SK-N-SH (cell line): ENCODE measurements at regions not wholly inside any gene's neighbourhood (a gene's known extent, or its start where the extent isn't known, plus 50 kb on each side); places are given as distances from the start of the nearest gene placed in this dataset.

Experiments
- CTCF ChIA-PET: fragments of 300-600, 350-600 bp; formaldehyde crosslinking; extraction: SDS; loops from one replicate; lab custom pipeline; 2021; lab: Yijun Ruan, JAX
- POLR2A ChIA-PET: fragments of 350-600 bp; sonication (Branson Sonifier 250); formaldehyde crosslinking; extraction: SDS; loops from one replicate; lab custom pipeline; 2020; ENCODE audit warnings: antibody characterized with exemption, inconsistent platforms; lab: Yijun Ruan, JAX
- DNase-seq: peaks from one replicate; pipeline ENCODE4 v3.0.0; 2012
- H2AFZ ChIP-seq: fragments of 200-600 bp; sonication (generic); 2 replicates; pipeline ENCODE4 v1.8.1; 2016; ENCODE audit warnings: antibody characterized with exemption, mild to moderate bottlenecking, low read depth
- H3F3A ChIP-seq: fragments of 200-600 bp; sonication (generic); replicated peaks from 2 replicates; pipeline ENCODE3; 2016; ENCODE audit warnings: antibody characterized with exemption, mild to moderate bottlenecking; ENCODE audit not compliant: insufficient read depth
- H3K27ac ChIP-seq, 2 experiments: fragments of 200-500 bp in 1 of 2; fragments of 200-600 bp in 1 of 2; sonication (Bioruptor generic) in 1 of 2; sonication (generic), shearing (Covaris generic) in 1 of 2; 2 replicates each; pipeline versions ENCODE4 v1.5.1 to v1.6.1; 2014 to 2016; ENCODE audit warnings: low read depth in 2 of 2, inconsistent platforms in 1 of 2, low read length in 1 of 2, mild to moderate bottlenecking in 1 of 2, mixed read lengths in 1 of 2
- H3K27me3 ChIP-seq: fragments of 200-600 bp; sonication (generic), shearing (Covaris generic); 2 replicates; pipeline ENCODE4 v1.6.1; 2016; ENCODE audit warnings: mixed run types; ENCODE audit not compliant: insufficient read depth
- H3K36me3 ChIP-seq, 2 experiments: fragments of 200-500 bp in 1 of 2; fragments of 200-600 bp in 1 of 2; sonication (Bioruptor generic) in 1 of 2; sonication (generic) in 1 of 2; replicated peaks in 1 of 2; 2 replicates each; pipeline versions ENCODE3 to v1.5.1; 2014 to 2016; ENCODE audit warnings: low read length in 1 of 2, mild to moderate bottlenecking in 1 of 2; ENCODE audit not compliant: insufficient read depth in 2 of 2, control insufficient read depth in 1 of 2
- H3K4me1 ChIP-seq, 2 experiments: fragments of 200-500 bp in 1 of 2; fragments of 200-600 bp in 1 of 2; sonication (Bioruptor generic) in 1 of 2; sonication (generic), shearing (Covaris generic) in 1 of 2; 2 replicates each; pipeline versions ENCODE4 v1.5.1 to v1.6.1; 2014 to 2016; ENCODE audit warnings: low read depth in 1 of 2, low read length in 1 of 2, mixed run types in 1 of 2; ENCODE audit not compliant: insufficient read depth in 2 of 2, control insufficient read depth in 1 of 2
- H3K4me2 ChIP-seq: fragments of 200-600 bp; sonication (generic), shearing (Covaris generic); 2 replicates; pipeline ENCODE4 v1.6.1; 2017; ENCODE audit warnings: mixed run types
- H3K4me3 ChIP-seq, 2 experiments: fragments of 200-500 bp in 1 of 2; fragments of 200-600 bp in 1 of 2; sonication (Bioruptor generic) in 1 of 2; sonication (generic), shearing (Covaris generic) in 1 of 2; 2 replicates each; pipeline versions ENCODE4 v1.5.1 to v1.8.1; 2014 to 2016; ENCODE audit warnings: low read depth in 2 of 2, inconsistent platforms in 1 of 2, low read length in 1 of 2, mild to moderate bottlenecking in 1 of 2, mixed read lengths in 1 of 2, moderate library complexity in 1 of 2
- H3K79me2 ChIP-seq: fragments of 200-600 bp; sonication (generic); 2 replicates; pipeline ENCODE4 v1.8.1; 2017; ENCODE audit warnings: mild to moderate bottlenecking; ENCODE audit not compliant: insufficient read depth
- H3K9ac ChIP-seq: fragments of 200-600 bp; sonication (generic); 2 replicates; pipeline ENCODE4 v1.6.1; 2017; ENCODE audit warnings: mixed run types
- H3K9me2 ChIP-seq: fragments of 200-600 bp; sonication (generic); 2 replicates; pipeline ENCODE4 v1.6.1; 2017; ENCODE audit warnings: mixed run types
- H3K9me3 ChIP-seq: fragments of 200-600 bp; sonication (generic); 2 replicates; pipeline ENCODE4 v1.6.1; 2017; ENCODE audit warnings: mixed run types, mild to moderate bottlenecking, moderate library complexity
- H4K20me1 ChIP-seq: fragments of 200-600 bp; sonication (generic); 2 replicates; pipeline ENCODE4 v1.6.1; 2017; ENCODE audit warnings: mild to moderate bottlenecking, mixed run types; ENCODE audit not compliant: insufficient read depth
- CTCF ChIP-seq: fragments of 200-600 bp; sonication (generic); IDR thresholded peaks from 2 replicates; pipeline ENCODE4 v1.6.1; 2017; ENCODE audit warnings: antibody characterized with exemption, mild to moderate bottlenecking, moderate library complexity
- ELF1 ChIP-seq: IDR thresholded peaks from 2 replicates; pipeline ENCODE4 v1.4.0; 2012
- EP300 ChIP-seq, 2 experiments: IDR thresholded peaks; 2 replicates each; pipeline versions ENCODE4 v1.4.0 to v1.6.1; 2012; ENCODE audit warnings: borderline replicate concordance in 1 of 2, low read depth in 1 of 2, low read length in 1 of 2
- EZH2phosphoT487 ChIP-seq: fragments of 200-600 bp; sonication (generic); IDR thresholded peaks from 2 replicates; pipeline ENCODE4 v1.6.1; 2017; ENCODE audit warnings: low read depth, mixed run types, mild to moderate bottlenecking, antibody characterized with exemption, moderate library complexity, borderline replicate concordance
- FOSL2 ChIP-seq: IDR thresholded peaks from 2 replicates; pipeline ENCODE4 v1.4.0; 2012; ENCODE audit warnings: low read depth, mild to moderate bottlenecking, moderate library complexity, borderline replicate concordance
- GABPA ChIP-seq: IDR thresholded peaks from 2 replicates; pipeline ENCODE4 v1.4.0; 2012; ENCODE audit warnings: low read depth, mild to moderate bottlenecking
- GATA2 ChIP-seq: sonication (generic); formaldehyde crosslinking; IDR thresholded peaks from 2 replicates; pipeline ENCODE4 v1.5.0; 2020; ENCODE audit warnings: mild to moderate bottlenecking, missing genetic modification reagents
- JUND ChIP-seq: IDR thresholded peaks from 2 replicates; pipeline ENCODE4 v1.4.0; 2012
- NFIC ChIP-seq: IDR thresholded peaks from 2 replicates; pipeline ENCODE4 v1.4.0; 2012; ENCODE audit warnings: borderline replicate concordance
- NRF1 ChIP-seq: IDR thresholded peaks from 2 replicates; pipeline ENCODE4 v1.6.1; 2012; ENCODE audit warnings: low read depth, mild to moderate bottlenecking, low read length
- PBX3 ChIP-seq: IDR thresholded peaks from 2 replicates; pipeline ENCODE4; 2012
- RFX5 ChIP-seq: IDR thresholded peaks from 2 replicates; pipeline ENCODE4 v1.6.1; 2012; ENCODE audit warnings: mild to moderate bottlenecking, improper control_type of control experiment, low read length
- RXRA ChIP-seq: IDR thresholded peaks from 2 replicates; pipeline ENCODE4 v1.4.0; 2012; ENCODE audit warnings: low read depth, mild to moderate bottlenecking, borderline replicate concordance
- SMC3 ChIP-seq: IDR thresholded peaks from 2 replicates; pipeline ENCODE4 v1.6.1; 2012; ENCODE audit warnings: low read depth, low read length, improper control_type of control experiment
- USF1 ChIP-seq: IDR thresholded peaks from 2 replicates; pipeline ENCODE4 v1.4.0; 2012; ENCODE audit warnings: low read depth, borderline replicate concordance
- YY1 ChIP-seq: IDR thresholded peaks from 2 replicates; pipeline ENCODE4 v1.4.0; 2012; ENCODE audit warnings: low read depth, mild to moderate bottlenecking
- WGBS: methylation state at CpG from one replicate; pipeline ENCODE4 v1.1.6; 2017; ENCODE audit warnings: low lambda C conversion rate; 5-methylcytosine and 5-hydroxymethylcytosine counted together

- 51% methylated on average over 7 of the region's 7 CpGs for WGBS
- TF ChIP-seq SMC3 (no peak), ELF1 (no peak)
- Histone ChIP-seq H3K4me3 (no peak overlapping the region), H3K27me3 (no peaks in the 10 kb centered on the region), H3K4me2 (no peak overlapping the region), H3K9ac (no peak overlapping the region), H3K79me2 (no peaks in the 10 kb centered on the region), H3F3A (no peaks in the 10 kb centered on the region), H3K27ac (no peak overlapping the region), H2AFZ (no peak overlapping the region), H3K4me1 (peaks cover 0 to 3% of the 10 kb centered on the region in 2 experiments; a peak in 1 of 4 replicates), H3K9me3 (no peaks in the 10 kb centered on the region), H3K9me2 (no peaks in the 10 kb centered on the region), H3K36me3 (no peaks in the 10 kb centered on the region), H4K20me1 (no peaks in the 10 kb centered on the region)
- CTCF ChIA-PET: no interaction called here
- POLR2A ChIA-PET: no interaction called here
- DNase-seq: no peak
These were observed 270.0 kb upstream of the ZFP64 start for GRCh38 chr20:52461582-52461981.

- H3F3A ChIP-seq: no peaks in the 10 kb centered on the region
- H3K4me1 ChIP-seq: peaks cover 0 to 3% of the 10 kb centered on the region in 2 experiments; a peak in 1 of 4 replicates
- TF ChIP-seq NFIC: no peak
- TF ChIP-seq USF1: no peak
- no peak for TF ChIP-seq RFX5
- TF ChIP-seq EP300 (IDR thresholded peaks at IDR 0.05; ENCODE audit: borderline replicate concordance in 1 of 2, low read depth in 1 of 2, low read length in 1 of 2): no peak
- TF ChIP-seq EZH2phosphoT487: no peak
- TF ChIP-seq SMC3: no peak
- no peak for TF ChIP-seq NRF1
- TF ChIP-seq GABPA: no peak
- TF ChIP-seq CTCF: no peak
- no peak for TF ChIP-seq YY1
- TF ChIP-seq FOSL2: no peak
- TF ChIP-seq RXRA: no peak
- TF ChIP-seq GATA2 (CRISPR knock-in tag): no peak
- TF ChIP-seq PBX3: no peak
- no peak for TF ChIP-seq JUND
- TF ChIP-seq, all 33 proteins: peak for 0
- WGBS: 52% methylated on average over 4 of the region's 4 CpGs
- ChIA-PET POLR2A (no interaction called here), CTCF (no interaction called here)
- Histone ChIP-seq H3K36me3 (no peaks in the 10 kb centered on the region), H3K9me2 (no peaks in the 10 kb centered on the region), H2AFZ (no peak overlapping the region), H4K20me1 (no peaks in the 10 kb centered on the region), H3K9ac (no peak overlapping the region), H3K4me2 (no peak overlapping the region), H3K79me2 (no peaks in the 10 kb centered on the region), H3K9me3 (no peaks in the 10 kb centered on the region), H3K27me3 (no peaks in the 10 kb centered on the region), H3K27ac (no peak overlapping the region), H3K4me3 (no peak overlapping the region)
- no peak for DNase-seq
These were observed 267.6 kb upstream of the ZFP64 start for GRCh38 chr20:52459150-52459549.
